HG02981 (cell line): ENCODE measurements at regions not wholly inside any gene's neighbourhood (a gene's known extent, or its start where the extent isn't known, plus 50 kb on each side); places are given as distances from the start of the nearest gene placed in this dataset.

Experiments used
- ATAC-seq: cut with Tn5 transposase; IDR thresholded peaks from one replicate; pipeline ENCODE4 v1.9.1; 2021; ENCODE audit warnings: mild to moderate bottlenecking, moderate library complexity; ENCODE audit not compliant: unreplicated experiment

GRCh38 chr3:162491952-162492351, 995.3 kb downstream of the OTOL1 start:
- ATAC-seq: no peak

GRCh38 chr3:162492446-162493081, 996.0 kb downstream of the OTOL1 start:
- no peak for ATAC-seq

- no peak for ATAC-seq
These were observed 1002.0 kb downstream of the OTOL1 start for GRCh38 chr3:162498626-162499025.

- ATAC-seq: no peak
These were observed 1010.8 kb downstream of the OTOL1 start for GRCh38 chr3:162507397-162507796.

- ATAC-seq: no peak
These were observed 1015.9 kb downstream of the OTOL1 start for GRCh38 chr3:162512488-162512887.

- no peak for ATAC-seq
These were observed 1020.5 kb downstream of the OTOL1 start for GRCh38 chr3:162517110-162517509.

GRCh38 chr3:162521669-162522068, 1025.1 kb downstream of the OTOL1 start:
- no peak for ATAC-seq

GRCh38 chr3:162525066-162525742, 1028.6 kb downstream of the OTOL1 start:
- no peak for ATAC-seq

GRCh38 chr3:162525771-162526170, 1029.2 kb downstream of the OTOL1 start:
- ATAC-seq: no peak

- ATAC-seq: no peak
These were observed 1037.8 kb downstream of the OTOL1 start for GRCh38 chr3:162534431-162534830.

- no peak for ATAC-seq
These were observed 1041.9 kb downstream of the OTOL1 start for GRCh38 chr3:162538491-162538890.

GRCh38 chr3:162538906-162539305, 1042.3 kb downstream of the OTOL1 start:
- ATAC-seq: no peak

GRCh38 chr3:162540421-162540820, 1043.8 kb downstream of the OTOL1 start:
- no peak for ATAC-seq

- ATAC-seq: no peak
These were observed 1045.3 kb downstream of the OTOL1 start for GRCh38 chr3:162541923-162542322.

GRCh38 chr3:162544246-162544645, 1047.6 kb downstream of the OTOL1 start:
- ATAC-seq: no peak

GRCh38 chr3:162546910-162547309, 1050.3 kb downstream of the OTOL1 start:
- no peak for ATAC-seq

GRCh38 chr3:162547321-162547720, 1050.7 kb downstream of the OTOL1 start:
- ATAC-seq: no peak

GRCh38 chr3:162555761-162556160, 1059.2 kb downstream of the OTOL1 start:
- ATAC-seq: no peak

GRCh38 chr3:162558016-162558415, 1061.4 kb downstream of the OTOL1 start:
- ATAC-seq: no peak

- no peak for ATAC-seq
These were observed 1072.1 kb downstream of the OTOL1 start for GRCh38 chr3:162568706-162569105.

- ATAC-seq: no peak
These were observed 1072.7 kb downstream of the OTOL1 start for GRCh38 chr3:162569314-162569713.

- ATAC-seq: no peak
These were observed 1088.4 kb downstream of the OTOL1 start for GRCh38 chr3:162584986-162585385.

GRCh38 chr3:162586591-162586990, 1090.0 kb downstream of the OTOL1 start:
- ATAC-seq: no peak
